Activated T-cell treated with anti-CD3 and anti-CD28 coated beads, Interleukin-2, amount 50 U/mL, for 48 hours (primary cell): ENCODE measurements at regions not wholly inside any gene's neighbourhood (a gene's known extent, or its start where the extent isn't known, plus 50 kb on each side); places are given as distances from the start of the nearest gene placed in this dataset.
A peak's percentile ranks its signal among the peaks of the same experiment; 100 is the strongest.
"Not testable (repeated sequence)": the region's sequence is repeated elsewhere in the genome, so short reads cannot be mapped to it uniquely, and the experiment has no call there.

Source experiments
- DNase-seq, 2 experiments: peaks; one replicate each; pipeline ENCODE4 v3.0.0-alpha.2; 2020

- DNase-seq, result no peak
Observed at GRCh38 chr9:87781331-87781730, 55.4 kb downstream of the CTSL start.

- DNase-seq, result no peak
Observed at GRCh38 chr9:87783180-87783579, 57.3 kb downstream of the CTSL start.

- DNase-seq, result not testable (repeated sequence)
Observed at GRCh38 chr9:87785315-87785970, 59.5 kb downstream of the CTSL start.

- no peak for DNase-seq
Observed at GRCh38 chr9:87786423-87786822, 60.5 kb downstream of the CTSL start.

GRCh38 chr9:87786876-87787275 is 61.0 kb downstream of the CTSL start:
- no peak for DNase-seq

GRCh38 chr9:87787735-87788134 is 61.8 kb downstream of the CTSL start:
- DNase-seq, result no peak

- DNase-seq, result peak; percentile 65 to 72
Observed at GRCh38 chr9:87792831-87793288, 66.9 kb downstream of the CTSL start.

- DNase-seq, result no peak
Observed at GRCh38 chr9:87793292-87793691, 67.4 kb downstream of the CTSL start.

- DNase-seq, result no peak
Observed at GRCh38 chr9:87795178-87795577, 69.3 kb downstream of the CTSL start.

- DNase-seq, result no peak
Observed at GRCh38 chr9:87796196-87796595, 70.3 kb downstream of the CTSL start.

GRCh38 chr9:87798261-87798833 is 72.4 kb downstream of the CTSL start:
- no peak for DNase-seq

- no peak for DNase-seq
Observed at GRCh38 chr9:87799503-87799902, 73.6 kb downstream of the CTSL start.

GRCh38 chr9:87800456-87800855 is 74.5 kb downstream of the CTSL start:
- DNase-seq, result no peak

GRCh38 chr9:87801013-87801412 is 75.1 kb downstream of the CTSL start:
- DNase-seq, result no peak

- DNase-seq, result no peak
Observed at GRCh38 chr9:87803166-87803565, 77.2 kb downstream of the CTSL start.

- no peak for DNase-seq
Observed at GRCh38 chr9:87803623-87804345, 77.9 kb downstream of the CTSL start.

GRCh38 chr9:87805259-87805658 is 77.4 kb upstream of the SPATA31E1 start:
- no peak for DNase-seq

- no peak for DNase-seq
Observed at GRCh38 chr9:87810008-87810407, 72.7 kb upstream of the SPATA31E1 start.

- no peak for DNase-seq
Observed at GRCh38 chr9:87810679-87811178, 71.9 kb upstream of the SPATA31E1 start.

- peak; percentile 50 to 67 for DNase-seq
Observed at GRCh38 chr9:87812375-87813118, 70.1 kb upstream of the SPATA31E1 start.

GRCh38 chr9:87813119-87813463 is 69.6 kb upstream of the SPATA31E1 start:
- DNase-seq, result no peak

- no peak for DNase-seq
Observed at GRCh38 chr9:87816036-87816435, 66.6 kb upstream of the SPATA31E1 start.

- DNase-seq, result no peak
Observed at GRCh38 chr9:87818308-87818707, 64.4 kb upstream of the SPATA31E1 start.
